HG02642 (cell line): ENCODE measurements at regions not wholly inside any gene's neighbourhood (a gene's known extent, or its start where the extent isn't known, plus 50 kb on each side); places are given as distances from the start of the nearest gene placed in this dataset.
"Not testable (repeated sequence)": the region's sequence is repeated elsewhere in the genome, so short reads cannot be mapped to it uniquely, and the experiment has no call there.

Source experiments
- ATAC-seq: cut with Tn5 transposase; IDR thresholded peaks from one replicate; pipeline ENCODE4 v1.9.1; 2021; ENCODE audit warnings: mild to moderate bottlenecking; ENCODE audit not compliant: unreplicated experiment, poor library complexity

- ATAC-seq: no peak
These were observed 145.1 kb downstream of the NFKBIZ start for GRCh38 chr3:101994386-101994785.

GRCh38 chr3:101995371-101996046, 146.2 kb downstream of the NFKBIZ start:
- no peak for ATAC-seq

- peak; percentile 67 for ATAC-seq
These were observed 147.5 kb downstream of the NFKBIZ start for GRCh38 chr3:101996832-101997231.

GRCh38 chr3:101998256-101998926, 149.1 kb downstream of the NFKBIZ start:
- ATAC-seq: no peak

GRCh38 chr3:101999177-101999779, 150.0 kb downstream of the NFKBIZ start:
- ATAC-seq: no peak

- ATAC-seq: no peak
These were observed 151.4 kb downstream of the NFKBIZ start for GRCh38 chr3:102000620-102001209.

GRCh38 chr3:102002056-102002455, 152.7 kb downstream of the NFKBIZ start:
- peak; percentile 51 for ATAC-seq

GRCh38 chr3:102004561-102004960, 155.2 kb downstream of the NFKBIZ start:
- no peak for ATAC-seq

GRCh38 chr3:102005551-102005950, 156.2 kb downstream of the NFKBIZ start:
- ATAC-seq: no peak

GRCh38 chr3:102006812-102007485, 157.6 kb downstream of the NFKBIZ start:
- ATAC-seq: no peak

GRCh38 chr3:102008436-102008835, 159.1 kb downstream of the NFKBIZ start:
- not testable (repeated sequence) for ATAC-seq

- ATAC-seq: no peak
These were observed 167.1 kb downstream of the NFKBIZ start for GRCh38 chr3:102016417-102016816.

GRCh38 chr3:102017784-102018183, 168.5 kb downstream of the NFKBIZ start:
- no peak for ATAC-seq

GRCh38 chr3:102018551-102018950, 169.2 kb downstream of the NFKBIZ start:
- ATAC-seq: no peak

- ATAC-seq: no peak
These were observed 171.4 kb downstream of the NFKBIZ start for GRCh38 chr3:102020735-102021134.

GRCh38 chr3:102024270-102024904, 175.1 kb downstream of the NFKBIZ start:
- ATAC-seq: no peak

GRCh38 chr3:102025606-102026270, 176.4 kb downstream of the NFKBIZ start:
- no peak for ATAC-seq

GRCh38 chr3:102026656-102027055, 177.3 kb downstream of the NFKBIZ start:
- ATAC-seq: no peak

- ATAC-seq: no peak
These were observed 181.3 kb downstream of the NFKBIZ start for GRCh38 chr3:102030661-102031060.

GRCh38 chr3:102031834-102032233, 182.5 kb downstream of the NFKBIZ start:
- ATAC-seq: no peak
